ENCODE measurements at regions not wholly inside any gene's neighbourhood (a gene's known extent, or its start where the extent isn't known, plus 50 kb on each side); places are given as distances from the start of the nearest gene placed in this dataset.

DNA sequence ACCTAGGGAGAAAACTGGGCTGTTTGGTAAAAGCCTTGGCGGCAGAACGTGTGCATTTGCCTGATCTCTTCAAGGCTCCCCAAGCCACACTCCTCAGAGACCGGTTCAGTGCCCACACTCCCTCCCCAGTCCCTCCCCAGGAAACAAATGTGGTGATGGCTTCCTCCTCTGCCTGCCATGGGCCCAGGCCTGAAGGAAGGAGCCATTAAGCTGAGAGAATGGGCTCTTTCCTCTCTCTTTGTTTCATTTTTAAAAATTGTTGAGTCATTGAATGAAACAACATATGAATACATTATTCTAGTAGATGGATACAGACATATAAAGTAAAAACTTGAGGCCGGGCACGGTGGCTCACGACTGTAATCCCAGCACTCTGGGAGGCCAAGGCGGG is 50.6 kb upstream of the YWHAQ start:
- H3K36me3 ChIP-seq (replicated peaks), result no peaks in the 10 kb centered on the region

DNA sequence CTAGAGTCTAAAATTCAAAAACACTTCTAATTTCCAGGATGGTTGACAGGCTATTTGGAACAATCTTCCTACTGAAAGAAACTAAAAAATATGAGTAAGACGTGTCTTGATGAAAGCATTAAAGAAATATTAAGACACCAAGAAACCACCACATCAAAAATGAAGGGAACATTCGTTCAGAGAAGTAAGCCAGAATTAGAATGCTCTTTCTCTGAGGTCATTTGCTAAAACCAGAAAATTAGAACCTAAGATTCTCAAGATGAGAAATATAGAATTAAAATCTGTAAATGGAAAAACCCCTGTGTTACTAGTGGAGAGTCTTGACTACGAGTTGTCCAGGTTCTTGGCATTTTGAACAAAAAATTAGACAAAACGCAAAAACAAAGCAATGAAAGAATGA is 54.8 kb upstream of the YWHAQ start:
- no peaks in the 10 kb centered on the region for H3K36me3 ChIP-seq (replicated peaks)
- no peak overlapping the region for H3K27ac ChIP-seq
- TF ChIP-seq, protein P1, sequence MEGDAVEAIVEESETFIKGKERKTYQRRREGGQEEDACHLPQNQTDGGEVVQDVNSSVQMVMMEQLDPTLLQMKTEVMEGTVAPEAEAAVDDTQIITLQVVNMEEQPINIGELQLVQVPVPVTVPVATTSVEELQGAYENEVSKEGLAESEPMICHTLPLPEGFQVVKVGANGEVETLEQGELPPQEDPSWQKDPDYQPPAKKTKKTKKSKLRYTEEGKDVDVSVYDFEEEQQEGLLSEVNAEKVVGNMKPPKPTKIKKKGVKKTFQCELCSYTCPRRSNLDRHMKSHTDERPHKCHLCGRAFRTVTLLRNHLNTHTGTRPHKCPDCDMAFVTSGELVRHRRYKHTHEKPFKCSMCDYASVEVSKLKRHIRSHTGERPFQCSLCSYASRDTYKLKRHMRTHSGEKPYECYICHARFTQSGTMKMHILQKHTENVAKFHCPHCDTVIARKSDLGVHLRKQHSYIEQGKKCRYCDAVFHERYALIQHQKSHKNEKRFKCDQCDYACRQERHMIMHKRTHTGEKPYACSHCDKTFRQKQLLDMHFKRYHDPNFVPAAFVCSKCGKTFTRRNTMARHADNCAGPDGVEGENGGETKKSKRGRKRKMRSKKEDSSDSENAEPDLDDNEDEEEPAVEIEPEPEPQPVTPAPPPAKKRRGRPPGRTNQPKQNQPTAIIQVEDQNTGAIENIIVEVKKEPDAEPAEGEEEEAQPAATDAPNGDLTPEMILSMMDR (IDR thresholded peaks at IDR 0.05; ENCODE audit: low read depth, low read length, missing control alignments), result no peak
- H3K27me3 ChIP-seq (replicated peaks), result no peaks in the 10 kb centered on the region
- no peak for DNase-seq
- no peak overlapping the region for H3K4me3 ChIP-seq (ENCODE audit: low read depth, low read length)
- in situ Hi-C loops (cut with HindIII; ENCODE audit: low pct_ligation_motif_present, low sequenced_read_pairs), result no loop called here

More for the DNA sequence above, 50.6 kb upstream of the YWHAQ start:
- in situ Hi-C loops (cut with HindIII; ENCODE audit: low pct_ligation_motif_present, low sequenced_read_pairs), result no loop called here
- H3K27me3 ChIP-seq (replicated peaks), result no peaks in the 10 kb centered on the region
- DNase-seq, result no peak
- H3K27ac ChIP-seq, result no peak overlapping the region
- no peak overlapping the region for H3K4me3 ChIP-seq (ENCODE audit: low read depth, low read length)
- TF ChIP-seq, protein P1 (IDR thresholded peaks at IDR 0.05; ENCODE audit: low read depth, low read length, missing control alignments), result no peak

DNA sequence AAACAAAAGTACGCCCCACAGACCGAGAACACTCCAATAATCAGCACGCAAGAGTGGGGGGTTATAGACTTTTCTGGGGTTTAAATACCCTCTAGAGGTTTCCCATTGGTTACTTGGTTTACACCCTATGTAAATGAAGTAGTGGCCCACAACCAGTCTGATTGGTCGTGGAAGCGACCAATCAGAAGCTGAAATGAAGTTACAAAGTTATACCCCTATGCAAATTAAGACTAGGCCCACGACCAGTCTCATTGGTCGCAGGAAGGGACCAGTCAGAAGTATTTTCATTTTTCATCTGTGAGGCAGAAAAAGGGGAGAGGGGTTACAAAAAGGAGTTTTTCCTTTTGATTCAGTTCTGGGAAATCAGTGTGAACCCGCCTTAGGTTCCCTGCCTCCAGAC is 55.3 kb upstream of the YWHAQ start:
- H3K36me3 ChIP-seq (replicated peaks), result no peaks in the 10 kb centered on the region
- no peak overlapping the region for H3K4me3 ChIP-seq (ENCODE audit: low read depth, low read length)
- no peaks in the 10 kb centered on the region for H3K27me3 ChIP-seq (replicated peaks)
- in situ Hi-C loops (cut with HindIII; ENCODE audit: low pct_ligation_motif_present, low sequenced_read_pairs), result no loop called here
- no peak for DNase-seq
- TF ChIP-seq, protein P1 (IDR thresholded peaks at IDR 0.05; ENCODE audit: low read depth, low read length, missing control alignments), result no peak
- H3K27ac ChIP-seq, result no peak overlapping the region

GRCh38 chr2:9690252-9690651 is 59.5 kb upstream of the YWHAQ start:
- TF ChIP-seq, protein P1 (IDR thresholded peaks at IDR 0.05; ENCODE audit: low read depth, low read length, missing control alignments), result no peak
- no peaks in the 10 kb centered on the region for H3K27me3 ChIP-seq (replicated peaks)
- H3K27ac ChIP-seq, result no peak overlapping the region
- no peaks in the 10 kb centered on the region for H3K36me3 ChIP-seq (replicated peaks)
- in situ Hi-C loops (cut with HindIII; ENCODE audit: low pct_ligation_motif_present, low sequenced_read_pairs), result no loop called here
- no peak overlapping the region for H3K4me3 ChIP-seq (ENCODE audit: low read depth, low read length)
- no peak for DNase-seq

- DNase-seq, result no peak
- TF ChIP-seq, protein P1 (IDR thresholded peaks at IDR 0.05; ENCODE audit: low read depth, low read length, missing control alignments), result peak; percentile 19
- Histone ChIP-seq H3K36me3 (replicated peaks) (no peaks in the 10 kb centered on the region), H3K27me3 (replicated peaks) (no peaks in the 10 kb centered on the region), H3K4me3 (ENCODE audit: low read depth, low read length) (no peak overlapping the region), H3K27ac (no peak overlapping the region)
- in situ Hi-C loops (cut with HindIII; ENCODE audit: low pct_ligation_motif_present, low sequenced_read_pairs), result no loop called here
Observed at GRCh38 chr2:9690716-9691498, 60.1 kb upstream of the YWHAQ start.
